NCI-H2029 treated with DMSO at 0.1 percent for 48 hours (cell line): ENCODE measurements at regions not wholly inside any gene's neighbourhood (a gene's known extent, or its start where the extent isn't known, plus 50 kb on each side); places are given as distances from the start of the nearest gene placed in this dataset.

Source experiments
- DNase-seq: peaks from one replicate; lab custom pipeline; 2025; lab: John Stamatoyannopoulos, UW

GRCh38 chr2:184540246-184540789, 58.0 kb upstream of the ZNF804A start:
- DNase-seq, result no peak

- no peak for DNase-seq
Measured at GRCh38 chr2:184541591-184541990, 56.7 kb upstream of the ZNF804A start.

- DNase-seq, result no peak
Measured at GRCh38 chr2:184543832-184544231, 54.5 kb upstream of the ZNF804A start.
